ENCODE measurements at regions not wholly inside any gene's neighbourhood (a gene's known extent, or its start where the extent isn't known, plus 50 kb on each side); places are given as distances from the start of the nearest gene placed in this dataset.

DNA sequence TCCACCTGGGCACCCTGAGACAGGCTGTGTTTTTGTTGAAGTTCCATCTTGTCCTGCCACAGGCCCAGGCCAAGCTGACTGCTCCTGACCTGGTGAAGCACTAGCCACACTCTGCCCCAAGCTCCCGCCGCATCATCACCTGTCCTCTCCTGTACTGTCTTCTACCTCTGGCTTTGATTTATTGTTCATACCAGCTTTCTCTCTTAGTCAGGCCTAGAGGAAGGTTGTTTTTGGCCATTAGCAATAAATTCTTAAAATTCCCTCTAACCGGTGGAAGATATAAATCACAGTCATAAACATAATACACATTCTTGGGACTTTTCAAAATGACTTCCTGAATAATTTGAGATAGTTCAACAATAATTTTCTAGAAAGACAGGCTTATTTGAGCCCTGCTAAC lies 169.4 kb downstream of the DAD1 start:
- no peaks in the 10 kb centered on the region for H3K9me3 ChIP-seq (replicated peaks in 1 of 3)
- WGBS, 4 donors, result 65 to 74% (median 68%) methylated on average over 3 of the region's 3 CpGs
- intact Hi-C loops (cut with DNase I), result no loop called here
- DNase-seq, result no peak
- H3K27ac ChIP-seq, result no peak overlapping the region
- H3K4me3 ChIP-seq, result no peak overlapping the region
- no peaks in the 10 kb centered on the region for H3K4me1 ChIP-seq (replicated peaks in 1 of 2)
- no peaks in the 10 kb centered on the region for H3K27me3 ChIP-seq
- H3K36me3 ChIP-seq (replicated peaks in 1 of 2), result no peaks in the 10 kb centered on the region
- TF ChIP-seq, protein P1, sequence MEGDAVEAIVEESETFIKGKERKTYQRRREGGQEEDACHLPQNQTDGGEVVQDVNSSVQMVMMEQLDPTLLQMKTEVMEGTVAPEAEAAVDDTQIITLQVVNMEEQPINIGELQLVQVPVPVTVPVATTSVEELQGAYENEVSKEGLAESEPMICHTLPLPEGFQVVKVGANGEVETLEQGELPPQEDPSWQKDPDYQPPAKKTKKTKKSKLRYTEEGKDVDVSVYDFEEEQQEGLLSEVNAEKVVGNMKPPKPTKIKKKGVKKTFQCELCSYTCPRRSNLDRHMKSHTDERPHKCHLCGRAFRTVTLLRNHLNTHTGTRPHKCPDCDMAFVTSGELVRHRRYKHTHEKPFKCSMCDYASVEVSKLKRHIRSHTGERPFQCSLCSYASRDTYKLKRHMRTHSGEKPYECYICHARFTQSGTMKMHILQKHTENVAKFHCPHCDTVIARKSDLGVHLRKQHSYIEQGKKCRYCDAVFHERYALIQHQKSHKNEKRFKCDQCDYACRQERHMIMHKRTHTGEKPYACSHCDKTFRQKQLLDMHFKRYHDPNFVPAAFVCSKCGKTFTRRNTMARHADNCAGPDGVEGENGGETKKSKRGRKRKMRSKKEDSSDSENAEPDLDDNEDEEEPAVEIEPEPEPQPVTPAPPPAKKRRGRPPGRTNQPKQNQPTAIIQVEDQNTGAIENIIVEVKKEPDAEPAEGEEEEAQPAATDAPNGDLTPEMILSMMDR (IDR thresholded peaks at IDR 0.05), result no peak
- no peak for TF ChIP-seq POLR2A (IDR thresholded peaks at IDR 0.05)

DNA sequence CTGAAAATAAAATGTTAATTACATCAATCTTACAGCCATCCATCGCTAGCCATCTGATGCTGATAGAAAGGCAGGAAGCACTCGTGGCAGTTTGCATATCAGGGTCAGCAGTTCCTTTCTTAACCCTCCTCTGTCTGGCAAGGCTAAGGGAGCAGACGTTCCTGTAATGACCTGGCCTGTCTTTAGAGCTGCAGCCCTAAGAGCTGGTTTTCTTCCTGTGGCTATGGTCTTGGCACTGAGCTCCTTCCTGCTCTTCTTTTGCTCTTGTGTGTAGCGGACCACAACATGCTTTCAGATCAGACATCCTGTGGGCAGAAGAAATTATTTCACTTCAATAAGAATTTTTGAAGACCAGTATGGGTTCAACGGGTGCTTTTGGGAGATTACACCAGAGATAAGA lies 170.4 kb downstream of the DAD1 start:
- no peak overlapping the region for H3K27ac ChIP-seq
- no peaks in the 10 kb centered on the region for H3K4me1 ChIP-seq (replicated peaks in 1 of 2)
- H3K36me3 ChIP-seq (replicated peaks in 1 of 2), result no peaks in the 10 kb centered on the region
- WGBS, 4 donors, result 49 to 62% (median 54%) methylated on average over 5 of the region's 5 CpGs
- H3K4me3 ChIP-seq, result no peak overlapping the region
- no peaks in the 10 kb centered on the region for H3K27me3 ChIP-seq
- no peaks in the 10 kb centered on the region for H3K9me3 ChIP-seq (replicated peaks in 1 of 3)
- intact Hi-C loops (cut with DNase I), result no loop called here
- no peak for DNase-seq
- TF ChIP-seq, protein P1 (IDR thresholded peaks at IDR 0.05), result no peak
- no peak for TF ChIP-seq POLR2A (IDR thresholded peaks at IDR 0.05)

DNA sequence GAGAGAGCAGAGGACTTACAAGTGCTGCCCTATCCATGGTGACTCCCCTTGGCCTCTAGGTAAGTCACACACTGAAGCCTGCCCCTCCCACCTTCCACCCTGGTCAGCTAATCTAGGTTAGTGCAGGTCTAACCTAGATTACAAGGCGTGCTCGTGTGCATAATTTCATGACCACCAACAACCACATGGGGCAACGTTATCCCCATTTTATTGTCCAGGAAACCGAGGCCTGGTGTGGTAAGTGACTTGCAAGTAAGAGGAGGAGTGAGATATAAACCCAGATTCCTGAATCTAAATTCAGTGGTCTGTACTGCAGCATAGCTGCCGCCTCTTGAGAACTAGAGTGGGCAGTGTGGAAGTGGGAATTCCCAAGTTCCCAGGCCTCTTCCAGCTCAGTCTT lies 171.1 kb downstream of the DAD1 start:
- H3K27ac ChIP-seq, result no peak overlapping the region
- H3K4me3 ChIP-seq, result no peak overlapping the region
- no peak for DNase-seq
- H3K9me3 ChIP-seq (replicated peaks in 1 of 3), result no peaks in the 10 kb centered on the region
- H3K36me3 ChIP-seq (replicated peaks in 1 of 2), result no peaks in the 10 kb centered on the region
- no peaks in the 10 kb centered on the region for H3K27me3 ChIP-seq
- 81 to 91% (median 86%) methylated on average over 5 of the region's 5 CpGs for WGBS, 4 donors
- TF ChIP-seq, protein P1 (IDR thresholded peaks at IDR 0.05), result no peak
- no peak for TF ChIP-seq POLR2A (IDR thresholded peaks at IDR 0.05)
- H3K4me1 ChIP-seq (replicated peaks in 1 of 2), result no peaks in the 10 kb centered on the region
- intact Hi-C loops (cut with DNase I), result no loop called here

DNA sequence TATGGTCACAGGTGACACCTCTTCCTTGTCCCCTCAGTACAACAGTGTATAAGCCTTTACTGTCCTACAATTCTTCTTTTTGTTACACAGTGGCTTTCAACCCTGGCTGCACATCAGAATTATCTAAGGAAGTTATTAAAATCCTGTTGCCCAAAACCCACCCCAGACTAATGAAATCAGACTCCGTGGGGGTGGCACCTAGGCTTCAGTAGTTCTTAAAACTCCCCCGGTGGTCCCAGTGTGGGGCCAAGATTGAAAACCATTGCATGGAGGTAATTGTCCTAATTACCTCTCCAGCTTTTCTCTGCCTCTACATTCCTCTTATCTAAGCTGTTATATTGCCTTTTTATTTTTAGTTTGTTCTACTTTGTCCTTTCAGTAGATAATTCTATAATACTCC lies 172.8 kb downstream of the DAD1 start:
- TF ChIP-seq, protein P1 (IDR thresholded peaks at IDR 0.05), result no peak
- TF ChIP-seq POLR2A (IDR thresholded peaks at IDR 0.05), result no peak
- H3K36me3 ChIP-seq (replicated peaks in 1 of 2), result no peaks in the 10 kb centered on the region
- 74 to 84% (median 80%) methylated on average over 2 of the region's 2 CpGs for WGBS, 4 donors

More for the DNA sequence above, 172.8 kb downstream of the DAD1 start:
- intact Hi-C loops (cut with DNase I), result no loop called here
- H3K9me3 ChIP-seq (replicated peaks in 1 of 3), result no peaks in the 10 kb centered on the region
- no peak overlapping the region for H3K27ac ChIP-seq
- no peaks in the 10 kb centered on the region for H3K4me1 ChIP-seq (replicated peaks in 1 of 2)
- H3K4me3 ChIP-seq, result no peak overlapping the region
- DNase-seq, result no peak
- no peaks in the 10 kb centered on the region for H3K27me3 ChIP-seq

Data from adrenal gland (tissue), 9 donors.